IPS-15b (cell line): ENCODE measurements at regions not wholly inside any gene's neighbourhood (a gene's known extent, or its start where the extent isn't known, plus 50 kb on each side); places are given as distances from the start of the nearest gene placed in this dataset.
"Not testable (repeated sequence)": the region's sequence is repeated elsewhere in the genome, so short reads cannot be mapped to it uniquely, and the experiment has no call there.

ENCODE experiments used
- H3K27me3 ChIP-seq: one replicate; pipeline ENCODE4 v1.6.1; 2013; ENCODE audit warnings: low read length; ENCODE audit not compliant: control insufficient read depth, insufficient read depth
- H3K36me3 ChIP-seq: one replicate; pipeline ENCODE4 v1.6.1; 2013; ENCODE audit warnings: low read length; ENCODE audit not compliant: control insufficient read depth, insufficient read depth
- H3K4me1 ChIP-seq: one replicate; pipeline ENCODE4 v1.6.1; 2013; ENCODE audit warnings: mild to moderate bottlenecking, low read length; ENCODE audit not compliant: control insufficient read depth, insufficient read depth
- H3K4me3 ChIP-seq: one replicate; pipeline ENCODE4 v1.5.1; 2013; ENCODE audit warnings: low read depth, low read length
- H3K9ac ChIP-seq: one replicate; pipeline ENCODE4 v1.6.1; 2013; ENCODE audit warnings: low read depth, mild to moderate bottlenecking, low read length
- H3K9me3 ChIP-seq: one replicate; pipeline ENCODE4 v1.6.1; 2013; ENCODE audit warnings: mild to moderate bottlenecking, low read length; ENCODE audit not compliant: control insufficient read depth, insufficient read depth

- Histone ChIP-seq H3K27me3 (no peaks in the 10 kb centered on the region), H3K9me3 (no peaks in the 10 kb centered on the region), H3K9ac (no peak overlapping the region), H3K4me3 (no peak overlapping the region), H3K36me3 (no peaks in the 10 kb centered on the region), H3K4me1 (no peaks in the 10 kb centered on the region)
These were observed 668.1 kb downstream of the RFPL4B start for GRCh38 chr6:113015249-113015648.

GRCh38 chr6:113017353-113017752, 670.2 kb downstream of the RFPL4B start:
- Histone ChIP-seq H3K4me3 (no peak overlapping the region), H3K9ac (no peak overlapping the region), H3K4me1 (no peaks in the 10 kb centered on the region), H3K27me3 (no peaks in the 10 kb centered on the region), H3K9me3 (no peaks in the 10 kb centered on the region), H3K36me3 (no peaks in the 10 kb centered on the region)

GRCh38 chr6:113018351-113019151, 671.4 kb downstream of the RFPL4B start:
- Histone ChIP-seq H3K9me3 (no peaks in the 10 kb centered on the region), H3K4me1 (no peaks in the 10 kb centered on the region), H3K27me3 (no peaks in the 10 kb centered on the region), H3K9ac (no peak overlapping the region), H3K36me3 (no peaks in the 10 kb centered on the region), H3K4me3 (no peak overlapping the region)

GRCh38 chr6:113019176-113019575, 672.0 kb downstream of the RFPL4B start:
- Histone ChIP-seq H3K36me3 (no peaks in the 10 kb centered on the region), H3K9ac (no peak overlapping the region), H3K9me3 (no peaks in the 10 kb centered on the region), H3K27me3 (no peaks in the 10 kb centered on the region), H3K4me3 (no peak overlapping the region), H3K4me1 (no peaks in the 10 kb centered on the region)

GRCh38 chr6:113027780-113028179, 680.6 kb downstream of the RFPL4B start:
- Histone ChIP-seq H3K4me1 (peaks cover 2% of the 10 kb centered on the region), H3K9ac (no peak overlapping the region), H3K4me3 (no peak overlapping the region), H3K9me3 (no peaks in the 10 kb centered on the region), H3K36me3 (no peaks in the 10 kb centered on the region), H3K27me3 (no peaks in the 10 kb centered on the region)

GRCh38 chr6:113029161-113029560, 682.0 kb downstream of the RFPL4B start:
- not testable (repeated sequence) for H3K9ac ChIP-seq

GRCh38 chr6:113031591-113032238, 684.6 kb downstream of the RFPL4B start:
- Histone ChIP-seq H3K4me1 (peaks cover 2% of the 10 kb centered on the region), H3K4me3 (no peak overlapping the region), H3K36me3 (no peaks in the 10 kb centered on the region), H3K9me3 (no peaks in the 10 kb centered on the region), H3K27me3 (no peaks in the 10 kb centered on the region), H3K9ac (no peak overlapping the region)

More at GRCh38 chr6:113029161-113029560, 682.0 kb downstream of the RFPL4B start:
- not testable (repeated sequence) for H3K4me3 ChIP-seq, H3K36me3 ChIP-seq, H3K4me1 ChIP-seq, H3K9me3 ChIP-seq, H3K27me3 ChIP-seq

- H3K9me3 ChIP-seq = no peaks in the 10 kb centered on the region
- no peak overlapping the region for H3K4me3 ChIP-seq
- no peaks in the 10 kb centered on the region for H3K27me3 ChIP-seq
- no peak overlapping the region for H3K9ac ChIP-seq
- H3K4me1 ChIP-seq = no peaks in the 10 kb centered on the region
- H3K36me3 ChIP-seq = no peaks in the 10 kb centered on the region
These were observed 691.9 kb downstream of the RFPL4B start for GRCh38 chr6:113039005-113039404.

GRCh38 chr6:113047148-113047547, 700.0 kb downstream of the RFPL4B start:
- H3K9me3 ChIP-seq = no peaks in the 10 kb centered on the region
- no peak overlapping the region for H3K9ac ChIP-seq
- no peaks in the 10 kb centered on the region for H3K4me1 ChIP-seq
- no peaks in the 10 kb centered on the region for H3K27me3 ChIP-seq
- no peak overlapping the region for H3K4me3 ChIP-seq
- H3K36me3 ChIP-seq = no peaks in the 10 kb centered on the region

- Histone ChIP-seq H3K27me3 (no peaks in the 10 kb centered on the region), H3K4me1 (no peaks in the 10 kb centered on the region), H3K9ac (no peak overlapping the region), H3K9me3 (no peaks in the 10 kb centered on the region), H3K4me3 (no peak overlapping the region), H3K36me3 (no peaks in the 10 kb centered on the region)
These were observed 700.8 kb downstream of the RFPL4B start for GRCh38 chr6:113047932-113048331.

- no peaks in the 10 kb centered on the region for H3K36me3 ChIP-seq
- no peak overlapping the region for H3K9ac ChIP-seq
- H3K27me3 ChIP-seq = no peaks in the 10 kb centered on the region
- no peaks in the 10 kb centered on the region for H3K4me1 ChIP-seq
- no peak overlapping the region for H3K4me3 ChIP-seq
- H3K9me3 ChIP-seq = no peaks in the 10 kb centered on the region
These were observed 701.6 kb downstream of the RFPL4B start for GRCh38 chr6:113048741-113049140.

- H3K4me1 ChIP-seq = no peaks in the 10 kb centered on the region
- H3K4me3 ChIP-seq = no peak overlapping the region
- H3K36me3 ChIP-seq = no peaks in the 10 kb centered on the region
- H3K9ac ChIP-seq = no peak overlapping the region
- H3K9me3 ChIP-seq = no peaks in the 10 kb centered on the region
- no peaks in the 10 kb centered on the region for H3K27me3 ChIP-seq
These were observed 702.1 kb downstream of the RFPL4B start for GRCh38 chr6:113049190-113049589.
